CD4-positive, alpha-beta T cell treated with Interleukin-15 for 1 hour (primary cell): ENCODE measurements at regions not wholly inside any gene's neighbourhood (a gene's known extent, or its start where the extent isn't known, plus 50 kb on each side); places are given as distances from the start of the nearest gene placed in this dataset.
"Not testable (repeated sequence)": the region's sequence is repeated elsewhere in the genome, so short reads cannot be mapped to it uniquely, and the experiment has no call there.

ENCODE experiments used
- DNase-seq: peaks from one replicate; pipeline ENCODE4 v3.0.0-alpha.2; 2020

GRCh38 chr2:14408695-14409094, 223.8 kb upstream of the LRATD1 start:
- no peak for DNase-seq

GRCh38 chr2:14417551-14417950, 215.0 kb upstream of the LRATD1 start:
- DNase-seq, result no peak

DNA sequence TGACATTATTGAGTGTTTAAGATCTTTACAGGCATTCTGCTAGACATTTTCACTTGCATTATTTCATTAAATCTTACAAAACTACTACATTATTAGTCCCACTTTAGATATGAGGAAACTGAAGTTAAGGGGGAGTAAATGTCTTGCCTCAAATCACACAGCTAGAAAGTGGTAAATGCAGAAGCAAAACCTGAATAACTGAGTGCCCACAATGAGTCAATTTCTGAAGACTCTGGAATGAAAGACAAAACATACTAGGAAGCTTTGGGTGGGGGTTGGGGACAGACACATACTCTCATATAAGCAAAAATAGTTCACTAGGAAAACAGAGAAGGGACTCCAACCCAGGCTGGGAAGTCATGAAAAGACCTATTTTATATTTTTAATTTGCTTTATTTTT, 214.4 kb upstream of the LRATD1 start:
- no peak for DNase-seq

GRCh38 chr2:14420851-14421250, 211.7 kb upstream of the LRATD1 start:
- no peak for DNase-seq

DNA sequence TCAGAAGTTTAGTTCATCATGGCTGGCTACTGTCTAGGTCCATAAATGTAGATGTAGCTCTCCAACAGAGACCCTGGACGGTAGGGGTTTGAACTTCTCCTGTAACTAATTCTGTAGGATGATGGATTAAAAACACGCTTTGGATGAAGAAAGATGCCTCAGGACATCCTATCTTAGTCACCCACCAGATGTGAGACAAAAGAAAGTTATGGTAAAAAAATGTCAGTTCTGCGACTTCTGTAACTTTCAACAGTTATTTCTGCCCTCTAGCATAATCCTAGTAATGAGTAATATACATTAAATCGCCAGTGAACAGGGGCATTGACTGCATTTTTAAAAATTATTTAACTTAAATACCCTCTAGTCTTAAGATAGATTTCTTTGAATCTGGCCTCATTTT, 210.1 kb upstream of the LRATD1 start:
- no peak for DNase-seq

DNA sequence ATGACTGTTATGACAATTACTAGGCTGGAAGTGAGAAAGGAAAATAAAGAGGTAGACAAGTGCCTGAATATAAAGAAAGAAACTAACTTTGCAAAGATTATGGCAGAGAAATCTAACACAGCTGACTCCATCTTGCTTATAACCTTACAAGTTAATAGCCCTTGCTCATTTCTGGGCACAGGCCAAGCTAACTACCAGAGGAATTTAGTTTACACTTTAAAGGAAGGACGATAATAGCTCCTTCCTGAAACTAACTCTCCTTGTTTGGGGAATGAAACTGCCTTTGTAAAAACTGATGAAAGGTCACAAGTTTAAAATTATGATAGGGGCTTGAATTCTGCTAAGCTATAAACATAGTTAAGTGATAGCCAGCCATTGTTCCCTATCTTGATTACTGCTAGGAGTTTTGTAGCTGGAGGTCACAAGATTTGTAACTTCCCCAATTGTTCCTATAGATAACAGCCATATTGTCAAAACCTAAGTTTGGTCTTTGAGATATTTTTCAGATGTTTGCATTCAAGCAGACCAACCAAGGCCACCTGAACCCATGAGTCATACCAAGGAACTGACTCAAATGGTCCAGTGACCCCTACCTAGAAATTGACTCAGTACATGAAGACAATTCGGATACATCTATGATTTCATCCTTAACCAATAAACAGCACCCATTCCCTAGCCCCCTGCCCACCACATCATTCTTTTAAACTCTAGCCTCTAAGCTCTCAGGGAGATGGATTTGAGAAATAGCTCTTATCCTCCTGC, 209.2 kb upstream of the LRATD1 start:
- DNase-seq, result no peak

- DNase-seq, result no peak
Observed at GRCh38 chr2:14424478-14425390, 207.8 kb upstream of the LRATD1 start.

DNA sequence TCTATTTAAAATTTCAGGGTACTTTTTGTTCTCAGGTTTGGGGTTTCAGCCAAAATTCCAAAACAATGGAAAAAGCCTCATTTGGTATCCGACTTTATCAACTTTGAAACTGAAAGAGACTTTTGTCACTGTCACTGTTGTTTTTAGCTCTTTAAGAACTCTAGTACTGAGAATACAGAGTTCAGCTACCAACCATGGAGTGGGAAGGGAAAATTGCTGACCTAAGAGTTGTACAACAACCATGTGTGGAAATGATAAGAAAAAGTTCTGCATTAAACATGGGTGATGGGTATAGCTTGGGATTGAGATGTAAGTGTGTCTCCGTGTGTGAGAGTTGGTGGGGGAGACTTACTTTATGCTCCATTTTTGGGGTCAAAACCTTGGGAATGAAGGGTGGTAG, 206.6 kb upstream of the LRATD1 start:
- DNase-seq, result no peak

DNA sequence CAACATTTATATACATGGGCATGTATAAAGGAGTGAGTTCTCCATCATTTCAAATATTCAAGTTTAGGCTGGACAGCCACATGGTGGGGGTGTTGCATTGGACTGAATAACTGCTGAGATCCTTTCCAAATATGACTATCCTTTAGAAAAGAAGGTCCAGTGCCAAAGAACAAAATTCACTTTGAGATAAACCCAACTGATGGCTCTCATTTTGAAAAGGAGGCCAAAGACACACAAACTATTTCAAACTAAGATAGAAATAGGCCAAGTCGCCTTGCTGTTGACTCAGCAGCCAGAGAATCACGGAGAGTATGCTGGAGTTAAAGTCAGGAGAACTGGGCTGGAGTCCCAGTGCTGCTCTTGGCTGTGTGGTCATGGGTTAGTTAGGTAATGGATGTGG, 204.5 kb upstream of the LRATD1 start:
- DNase-seq, result no peak

- no peak for DNase-seq
Observed at GRCh38 chr2:14433946-14434495, 198.5 kb upstream of the LRATD1 start.

GRCh38 chr2:14445670-14446069, 186.8 kb upstream of the LRATD1 start:
- DNase-seq, result no peak

GRCh38 chr2:14448340-14448739, 184.2 kb upstream of the LRATD1 start:
- no peak for DNase-seq

- no peak for DNase-seq
Observed at GRCh38 chr2:14451312-14451711, 181.2 kb upstream of the LRATD1 start.

- no peak for DNase-seq
Observed at GRCh38 chr2:14454202-14454601, 178.3 kb upstream of the LRATD1 start.

DNA sequence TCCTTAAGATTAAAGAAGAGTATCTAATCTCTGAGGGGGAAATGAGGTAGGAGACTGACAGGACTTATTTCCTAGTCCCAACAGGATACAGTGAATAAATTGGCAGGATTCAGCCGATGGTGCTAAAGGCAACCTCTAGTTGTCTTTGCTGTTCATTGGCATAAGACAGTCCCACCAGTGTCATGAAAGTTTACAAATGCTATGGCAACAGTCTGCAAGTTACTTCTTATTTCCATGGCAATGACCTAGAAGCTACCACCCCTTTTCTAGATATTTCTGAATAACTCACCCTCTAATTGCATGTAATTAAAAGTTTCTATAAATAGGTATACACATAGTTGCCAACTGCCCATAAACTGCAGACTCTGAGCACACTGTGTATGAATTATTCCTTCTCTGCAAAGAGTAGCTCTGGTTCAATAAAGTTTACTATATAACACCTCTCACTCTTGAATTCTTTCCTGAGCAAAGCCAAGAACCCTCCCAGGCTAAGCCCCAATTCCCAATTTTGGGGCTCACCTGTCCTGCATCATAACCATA, 172.7 kb upstream of the LRATD1 start:
- no peak for DNase-seq

- no peak for DNase-seq
Observed at GRCh38 chr2:14475994-14476393, 156.5 kb upstream of the LRATD1 start.

DNA sequence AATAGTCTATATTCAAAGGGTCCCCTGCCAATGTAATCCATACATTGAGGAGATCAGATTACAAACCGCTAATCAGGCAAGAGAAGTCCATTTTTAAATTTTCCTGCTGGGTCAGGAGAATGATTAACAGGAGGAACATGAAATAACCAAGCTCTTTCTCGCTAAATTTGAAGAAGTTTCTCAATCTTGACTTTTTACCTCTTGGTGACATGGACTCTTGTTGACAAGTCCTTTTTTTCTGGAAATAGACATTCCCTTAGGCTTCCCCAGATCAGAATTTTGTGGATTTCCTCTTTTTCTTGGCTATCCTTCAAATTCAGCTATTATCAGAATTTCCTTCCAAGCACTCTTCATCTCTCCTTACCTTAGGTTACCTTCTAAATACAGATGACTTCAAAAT, 153.0 kb upstream of the LRATD1 start:
- no peak for DNase-seq

DNA sequence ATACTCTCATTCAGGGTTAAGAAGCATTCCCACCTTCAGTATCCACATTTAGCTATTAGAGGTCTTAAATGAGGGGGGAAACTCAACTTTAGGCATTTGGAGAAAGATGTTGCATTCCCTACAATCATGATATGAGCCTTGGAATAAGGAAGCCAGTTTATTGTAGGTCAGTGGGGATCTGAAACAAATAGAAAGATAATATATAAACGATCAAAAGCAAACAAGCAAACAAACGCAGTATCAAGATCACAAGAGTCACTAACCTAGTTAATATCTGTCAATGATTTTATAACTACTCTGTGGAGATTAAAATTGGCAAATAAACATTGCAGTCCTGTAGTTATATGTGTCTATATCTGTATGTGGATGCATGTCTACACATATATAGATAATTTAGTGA, 152.4 kb upstream of the LRATD1 start:
- DNase-seq, result no peak

GRCh38 chr2:14480906-14481305, 151.6 kb upstream of the LRATD1 start:
- no peak for DNase-seq

DNA sequence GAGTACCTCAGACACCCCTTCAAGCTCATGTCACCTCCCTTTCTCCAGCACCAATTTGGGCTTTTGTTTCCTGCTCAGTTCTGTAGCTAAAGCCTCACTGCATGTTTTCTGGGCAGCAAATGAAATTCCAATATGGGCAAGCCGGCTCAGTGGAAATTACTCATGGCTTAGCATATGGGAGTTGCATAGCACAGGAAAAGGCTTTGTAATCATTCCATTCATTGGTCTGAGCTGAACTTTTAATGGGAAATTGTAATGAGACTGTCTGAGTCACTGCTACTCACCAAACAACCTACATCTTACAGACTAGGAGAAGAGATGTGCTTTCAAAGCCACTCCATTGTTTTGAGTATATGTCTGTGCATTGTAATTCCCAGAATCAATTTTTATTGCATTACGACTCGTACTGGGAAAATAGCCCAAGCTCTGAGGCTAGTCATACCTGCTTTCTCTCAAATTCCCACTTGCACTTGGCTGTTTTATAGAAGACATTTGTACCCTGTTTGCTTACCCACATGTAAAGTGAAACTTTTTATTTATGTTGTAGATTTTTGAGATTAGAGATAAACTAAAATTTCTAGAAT, 139.5 kb upstream of the LRATD1 start:
- DNase-seq, result no peak

DNA sequence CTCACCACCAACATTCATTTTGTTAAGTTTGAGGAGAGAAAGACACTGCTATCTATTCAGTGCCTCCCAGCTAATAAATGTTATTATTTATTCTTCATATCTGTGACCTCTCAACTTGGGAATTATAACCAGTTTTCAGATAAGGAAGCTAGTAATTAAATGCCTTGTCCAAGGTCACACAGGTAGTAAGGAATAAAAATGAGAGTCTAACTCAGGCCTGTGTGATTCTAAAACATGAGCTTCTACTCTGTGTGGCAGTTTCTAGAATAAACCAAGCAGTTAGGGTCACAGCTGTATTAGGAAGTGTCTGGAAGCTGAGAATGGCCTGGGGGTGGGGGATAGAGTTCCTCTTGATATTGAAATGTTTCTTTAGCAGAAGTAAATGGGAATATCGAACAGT, 137.8 kb upstream of the LRATD1 start:
- DNase-seq, result no peak

DNA sequence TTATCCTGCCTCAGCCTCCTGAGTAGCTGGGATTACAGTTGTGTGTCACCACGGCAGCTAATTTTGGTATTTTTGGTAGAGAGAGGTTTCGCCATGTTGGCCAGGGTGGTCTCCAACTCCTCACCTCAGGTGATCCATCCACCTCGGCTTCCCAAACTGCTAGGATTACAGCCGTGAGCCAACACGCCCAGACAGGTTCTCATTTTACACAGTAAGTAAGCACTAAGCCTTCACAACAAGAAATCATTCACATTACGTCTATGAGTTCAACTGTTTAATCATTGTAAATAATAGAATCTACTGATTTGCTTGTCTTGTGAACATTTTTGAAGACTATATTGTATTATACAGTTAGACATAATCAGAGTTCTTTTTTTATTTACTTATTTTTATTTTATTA, 131.5 kb upstream of the LRATD1 start:
- DNase-seq, result no peak

DNA sequence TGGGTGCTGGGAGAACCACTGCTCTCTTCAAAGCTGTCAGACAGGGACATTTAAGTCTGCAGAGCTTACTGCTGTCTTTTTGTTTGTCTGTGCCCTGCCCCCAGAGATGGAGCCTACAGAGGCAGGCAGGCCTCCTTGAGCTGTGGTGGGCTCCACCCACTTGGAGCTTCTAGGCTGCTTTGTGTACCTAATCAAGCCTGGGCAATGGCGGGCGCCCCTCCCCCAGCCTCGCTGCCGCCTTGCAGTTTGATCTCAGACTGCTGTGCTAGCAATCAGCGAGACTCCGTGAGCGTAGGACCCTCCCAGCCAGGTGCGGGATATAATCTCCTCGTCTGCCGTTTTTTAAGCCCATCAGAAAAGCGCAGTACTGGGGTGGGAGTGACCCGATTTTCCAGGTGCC, 125.6 kb upstream of the LRATD1 start:
- not testable (repeated sequence) for DNase-seq
